ENCODE measurements at regions not wholly inside any gene's neighbourhood (a gene's known extent, or its start where the extent isn't known, plus 50 kb on each side); places are given as distances from the start of the nearest gene placed in this dataset.

GRCh38 chr18:73147590-73147989 is 279.8 kb upstream of the NETO1 start:
- DNase-seq (ENCODE audit: low read depth in 2 of 2): no peak
- Histone ChIP-seq H3K27me3 (ENCODE audit: control insufficient read depth, insufficient read depth, low read length) (no peaks in the 10 kb centered on the region), H3K9ac (ENCODE audit: insufficient read depth, low read length) (no peak overlapping the region), H3K4me1 (ENCODE audit: control insufficient read depth, extremely low read depth, insufficient read depth, low read length) (no peaks in the 10 kb centered on the region), H3K4me3 (replicated peaks in 1 of 4; ENCODE audit: control extremely low read depth in 1 of 4, insufficient read depth in 1 of 4, low read depth in 3 of 4, low read length in 4 of 4) (no peak overlapping the region), H3K9me3 (ENCODE audit: control insufficient read depth, insufficient read depth, low read depth, low read length) (no peaks in the 10 kb centered on the region), H3K4me2 (ENCODE audit: extremely low read depth, insufficient read depth, low read length) (no peak overlapping the region), H4K20me1 (ENCODE audit: control insufficient read depth, extremely low read depth, insufficient read depth, low read length) (no peaks in the 10 kb centered on the region), H3K79me2 (ENCODE audit: control insufficient read depth, insufficient read depth, low read length) (no peaks in the 10 kb centered on the region), H2AFZ (ENCODE audit: low read length) (no peak overlapping the region), H3K36me3 (ENCODE audit: control insufficient read depth, insufficient read depth, low read length) (no peaks in the 10 kb centered on the region), H3K27ac (ENCODE audit: insufficient read depth, low read length) (no peak overlapping the region)
- TF ChIP-seq, protein P1, sequence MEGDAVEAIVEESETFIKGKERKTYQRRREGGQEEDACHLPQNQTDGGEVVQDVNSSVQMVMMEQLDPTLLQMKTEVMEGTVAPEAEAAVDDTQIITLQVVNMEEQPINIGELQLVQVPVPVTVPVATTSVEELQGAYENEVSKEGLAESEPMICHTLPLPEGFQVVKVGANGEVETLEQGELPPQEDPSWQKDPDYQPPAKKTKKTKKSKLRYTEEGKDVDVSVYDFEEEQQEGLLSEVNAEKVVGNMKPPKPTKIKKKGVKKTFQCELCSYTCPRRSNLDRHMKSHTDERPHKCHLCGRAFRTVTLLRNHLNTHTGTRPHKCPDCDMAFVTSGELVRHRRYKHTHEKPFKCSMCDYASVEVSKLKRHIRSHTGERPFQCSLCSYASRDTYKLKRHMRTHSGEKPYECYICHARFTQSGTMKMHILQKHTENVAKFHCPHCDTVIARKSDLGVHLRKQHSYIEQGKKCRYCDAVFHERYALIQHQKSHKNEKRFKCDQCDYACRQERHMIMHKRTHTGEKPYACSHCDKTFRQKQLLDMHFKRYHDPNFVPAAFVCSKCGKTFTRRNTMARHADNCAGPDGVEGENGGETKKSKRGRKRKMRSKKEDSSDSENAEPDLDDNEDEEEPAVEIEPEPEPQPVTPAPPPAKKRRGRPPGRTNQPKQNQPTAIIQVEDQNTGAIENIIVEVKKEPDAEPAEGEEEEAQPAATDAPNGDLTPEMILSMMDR (conservative IDR thresholded peaks at IDR 0.05 in 1 of 2, IDR thresholded peaks at IDR 0.05 in 1 of 2; ENCODE audit: low read depth in 1 of 2, low read length in 2 of 2): no peak
- no peak for TF ChIP-seq EZH2 (IDR thresholded peaks at IDR 0.05; ENCODE audit: low read length, missing control alignments)

GRCh38 chr18:73144030-73144429 is 276.2 kb upstream of the NETO1 start:
- Histone ChIP-seq H3K9me3 (ENCODE audit: control insufficient read depth, insufficient read depth, low read depth, low read length) (no peaks in the 10 kb centered on the region), H3K9ac (ENCODE audit: insufficient read depth, low read length) (no peak overlapping the region), H4K20me1 (ENCODE audit: control insufficient read depth, extremely low read depth, insufficient read depth, low read length) (no peaks in the 10 kb centered on the region), H3K27me3 (ENCODE audit: control insufficient read depth, insufficient read depth, low read length) (no peaks in the 10 kb centered on the region), H3K4me1 (ENCODE audit: control insufficient read depth, extremely low read depth, insufficient read depth, low read length) (no peaks in the 10 kb centered on the region), H3K4me2 (ENCODE audit: extremely low read depth, insufficient read depth, low read length) (no peak overlapping the region), H3K27ac (ENCODE audit: insufficient read depth, low read length) (no peak overlapping the region), H3K4me3 (replicated peaks in 1 of 4; ENCODE audit: control extremely low read depth in 1 of 4, insufficient read depth in 1 of 4, low read depth in 3 of 4, low read length in 4 of 4) (no peak overlapping the region), H3K79me2 (ENCODE audit: control insufficient read depth, insufficient read depth, low read length) (no peaks in the 10 kb centered on the region), H2AFZ (ENCODE audit: low read length) (no peak overlapping the region), H3K36me3 (ENCODE audit: control insufficient read depth, insufficient read depth, low read length) (no peaks in the 10 kb centered on the region)
- no peak for DNase-seq (ENCODE audit: low read depth in 2 of 2)
- TF ChIP-seq, protein P1 (conservative IDR thresholded peaks at IDR 0.05 in 1 of 2, IDR thresholded peaks at IDR 0.05 in 1 of 2; ENCODE audit: low read depth in 1 of 2, low read length in 2 of 2): no peak
- no peak for TF ChIP-seq EZH2 (IDR thresholded peaks at IDR 0.05; ENCODE audit: low read length, missing control alignments)

DNA sequence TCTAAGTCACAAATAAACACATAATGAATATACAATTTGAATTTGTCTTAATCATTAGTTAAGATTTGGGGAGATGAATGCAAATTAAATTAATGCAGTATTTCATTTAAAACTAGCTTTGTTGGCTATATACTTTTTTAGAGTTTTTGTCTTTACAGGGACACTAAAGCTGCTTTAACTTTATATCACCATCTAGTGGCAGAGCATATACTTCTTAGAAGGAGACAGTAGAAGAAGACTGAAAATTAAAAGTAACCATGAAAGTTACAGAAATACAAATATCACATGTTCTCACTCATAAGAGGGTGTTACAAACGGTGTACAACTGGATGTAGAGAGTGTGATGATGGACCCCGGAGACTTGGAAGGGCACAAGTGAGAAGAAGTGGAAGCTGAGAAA is 268.3 kb upstream of the NETO1 start:
- Histone ChIP-seq H3K27ac (ENCODE audit: insufficient read depth, low read length) (no peak overlapping the region), H3K79me2 (ENCODE audit: control insufficient read depth, insufficient read depth, low read length) (no peaks in the 10 kb centered on the region), H3K4me1 (ENCODE audit: control insufficient read depth, extremely low read depth, insufficient read depth, low read length) (no peaks in the 10 kb centered on the region), H3K4me2 (ENCODE audit: extremely low read depth, insufficient read depth, low read length) (no peak overlapping the region), H3K4me3 (replicated peaks in 1 of 4; ENCODE audit: control extremely low read depth in 1 of 4, insufficient read depth in 1 of 4, low read depth in 3 of 4, low read length in 4 of 4) (no peak overlapping the region), H2AFZ (ENCODE audit: low read length) (no peak overlapping the region), H4K20me1 (ENCODE audit: control insufficient read depth, extremely low read depth, insufficient read depth, low read length) (no peaks in the 10 kb centered on the region), H3K36me3 (ENCODE audit: control insufficient read depth, insufficient read depth, low read length) (no peaks in the 10 kb centered on the region), H3K27me3 (ENCODE audit: control insufficient read depth, insufficient read depth, low read length) (no peaks in the 10 kb centered on the region), H3K9me3 (ENCODE audit: control insufficient read depth, insufficient read depth, low read depth, low read length) (no peaks in the 10 kb centered on the region), H3K9ac (ENCODE audit: insufficient read depth, low read length) (no peak overlapping the region)
- peak in 1 of 2 donors; percentile 6 for DNase-seq (ENCODE audit: low read depth in 2 of 2)
- no peak for TF ChIP-seq EZH2 (IDR thresholded peaks at IDR 0.05; ENCODE audit: low read length, missing control alignments)
- TF ChIP-seq, protein P1 (conservative IDR thresholded peaks at IDR 0.05 in 1 of 2, IDR thresholded peaks at IDR 0.05 in 1 of 2; ENCODE audit: low read depth in 1 of 2, low read length in 2 of 2): no peak

Measured in fibroblast of lung (primary cell).